Breast epithelium (tissue), 4 donors: ENCODE measurements at regions not wholly inside any gene's neighbourhood (a gene's known extent, or its start where the extent isn't known, plus 50 kb on each side); places are given as distances from the start of the nearest gene placed in this dataset.

Experiments
- DNase-seq, 2 donors: peaks; one replicate each; pipeline ENCODE4 v3.0.0-alpha.2; 2019; ENCODE audit warnings: low spot score in 2 of 2
- H3K27ac ChIP-seq, 2 donors: fragments of 200-600 bp; sonication (generic) in 1 of 2; one replicate each; pipeline ENCODE4 v1.5.1; 2016 to 2019; ENCODE audit warnings: mild to moderate bottlenecking in 1 of 2
- H3K27me3 ChIP-seq, 2 donors: fragments of 200-600 bp; sonication (generic) in 1 of 2; one replicate each; pipeline versions ENCODE4 v1.5.1 to v1.6.0; 2017 to 2019; ENCODE audit warnings: control low read depth in 1 of 2, mild to moderate bottlenecking in 1 of 2
- H3K36me3 ChIP-seq: fragments of 200-600 bp; one replicate; pipeline ENCODE4 v1.5.1; 2019
- H3K4me1 ChIP-seq, 2 donors: fragments of 200-600 bp; sonication (generic); one replicate each; pipeline ENCODE4 v1.5.1; 2016 to 2019; ENCODE audit warnings: control low read depth in 1 of 2
- H3K4me3 ChIP-seq, 3 donors: fragments of 200-600 bp; sonication (generic); 1 replicate in 2 of 3; 2 replicates in 1 of 3; pipeline ENCODE4 v1.5.1; 2016 to 2019; ENCODE audit warnings: mild to moderate bottlenecking in 3 of 3, moderate library complexity in 2 of 3
- H3K9me3 ChIP-seq, 2 donors: fragments of 200-600 bp; sonication (generic) in 1 of 2; one replicate each; pipeline ENCODE4 v1.5.1; 2016 to 2019; ENCODE audit warnings: control low read depth in 1 of 2
- POLR2A ChIP-seq: fragments of 450-650 bp; IDR thresholded peaks from one replicate; pipeline ENCODE4 v1.6.1; 2016; ENCODE audit warnings: antibody characterized with exemption, mild to moderate bottlenecking, moderate library complexity
- POLR2AphosphoS5 ChIP-seq, 3 donors: sonication (generic); formaldehyde crosslinking; IDR thresholded peaks; one replicate each; pipeline ENCODE4 v1.6.1; 2017; ENCODE audit warnings: antibody characterized with exemption in 3 of 3
- intact Hi-C: fragments of 100-400 bp; cut with DNase I; formaldehyde crosslinking; loops from one replicate; pipeline ENCODE4 v1.15.1; 2023; ENCODE audit warnings: low total_unique reads
- TF ChIP-seq, protein P1 (sequence below), 3 donors: fragments of 450-650 bp; IDR thresholded peaks; one replicate each; pipeline ENCODE4 v1.5.1; 2016 to 2017; ENCODE audit warnings: antibody characterized with exemption in 3 of 3, mild to moderate bottlenecking in 3 of 3, moderate library complexity in 3 of 3

- no peak for TF ChIP-seq POLR2AphosphoS5 (IDR thresholded peaks at IDR 0.05)
- TF ChIP-seq, protein P1, sequence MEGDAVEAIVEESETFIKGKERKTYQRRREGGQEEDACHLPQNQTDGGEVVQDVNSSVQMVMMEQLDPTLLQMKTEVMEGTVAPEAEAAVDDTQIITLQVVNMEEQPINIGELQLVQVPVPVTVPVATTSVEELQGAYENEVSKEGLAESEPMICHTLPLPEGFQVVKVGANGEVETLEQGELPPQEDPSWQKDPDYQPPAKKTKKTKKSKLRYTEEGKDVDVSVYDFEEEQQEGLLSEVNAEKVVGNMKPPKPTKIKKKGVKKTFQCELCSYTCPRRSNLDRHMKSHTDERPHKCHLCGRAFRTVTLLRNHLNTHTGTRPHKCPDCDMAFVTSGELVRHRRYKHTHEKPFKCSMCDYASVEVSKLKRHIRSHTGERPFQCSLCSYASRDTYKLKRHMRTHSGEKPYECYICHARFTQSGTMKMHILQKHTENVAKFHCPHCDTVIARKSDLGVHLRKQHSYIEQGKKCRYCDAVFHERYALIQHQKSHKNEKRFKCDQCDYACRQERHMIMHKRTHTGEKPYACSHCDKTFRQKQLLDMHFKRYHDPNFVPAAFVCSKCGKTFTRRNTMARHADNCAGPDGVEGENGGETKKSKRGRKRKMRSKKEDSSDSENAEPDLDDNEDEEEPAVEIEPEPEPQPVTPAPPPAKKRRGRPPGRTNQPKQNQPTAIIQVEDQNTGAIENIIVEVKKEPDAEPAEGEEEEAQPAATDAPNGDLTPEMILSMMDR (IDR thresholded peaks at IDR 0.05) = no peak
- TF ChIP-seq POLR2A = no peak
- intact Hi-C loops = no loop called here
- Histone ChIP-seq H3K4me1 (no peaks in the 10 kb centered on the region), H3K27me3 (peaks cover 0 to 12% of the 10 kb centered on the region in 2 donors), H3K9me3 (no peaks in the 10 kb centered on the region), H3K27ac (no peak overlapping the region), H3K4me3 (no peak overlapping the region), H3K36me3 (no peaks in the 10 kb centered on the region)
- DNase-seq = no peak
Measured at GRCh38 chr2:20919297-20919800, 96.4 kb upstream of the LDAH start.

- intact Hi-C loops = no loop called here
- no peak overlapping the region for H3K27ac ChIP-seq
Measured at GRCh38 chr2:20917719-20918572, 95.0 kb upstream of the LDAH start.

DNA sequence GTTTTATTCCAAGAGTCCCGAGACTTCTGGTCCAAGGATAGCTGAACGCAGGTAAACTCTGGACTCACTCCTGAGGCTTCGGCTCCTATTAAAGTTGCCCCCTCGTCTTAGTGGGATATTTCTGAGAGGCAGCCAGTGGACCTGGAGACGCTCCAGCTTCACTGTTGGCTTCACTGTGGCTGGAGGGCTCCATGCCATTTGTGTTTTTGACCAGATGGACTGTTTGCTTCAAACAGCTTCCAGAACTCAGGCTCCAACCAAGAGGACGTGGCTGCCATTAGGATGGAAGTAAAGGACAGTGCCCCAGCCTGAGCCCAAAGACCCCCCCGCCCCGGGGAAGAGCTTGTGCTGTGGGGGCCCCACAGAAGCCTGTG, 94.4 kb upstream of the LDAH start:
- no peaks in the 10 kb centered on the region for H3K4me1 ChIP-seq
- H3K27ac ChIP-seq = peak overlapping the region in 1 of 2 donors; percentile 19
- no peaks in the 10 kb centered on the region for H3K9me3 ChIP-seq
- intact Hi-C loops = no loop called here
- H3K4me3 ChIP-seq = no peak overlapping the region
- no peaks in the 10 kb centered on the region for H3K36me3 ChIP-seq
- no peak for DNase-seq
- H3K27me3 ChIP-seq = peaks cover 0 to 17% of the 10 kb centered on the region in 2 donors
- TF ChIP-seq POLR2A = no peak
- TF ChIP-seq, protein P1 (IDR thresholded peaks at IDR 0.05) = no peak
- no peak for TF ChIP-seq POLR2AphosphoS5 (IDR thresholded peaks at IDR 0.05)

More at GRCh38 chr2:20917719-20918572, 95.0 kb upstream of the LDAH start:
- Histone ChIP-seq H3K4me1 (no peaks in the 10 kb centered on the region), H3K4me3 (no peak overlapping the region), H3K36me3 (no peaks in the 10 kb centered on the region), H3K9me3 (no peaks in the 10 kb centered on the region), H3K27me3 (peaks cover 0 to 17% of the 10 kb centered on the region in 2 donors)
- no peak for TF ChIP-seq POLR2AphosphoS5 (IDR thresholded peaks at IDR 0.05)
- TF ChIP-seq, protein P1 (IDR thresholded peaks at IDR 0.05) = no peak
- no peak for TF ChIP-seq POLR2A
- no peak for DNase-seq

GRCh38 chr2:20916604-20917286, 93.8 kb upstream of the LDAH start:
- Histone ChIP-seq H3K27me3 (peaks cover 0 to 17% of the 10 kb centered on the region in 2 donors), H3K4me3 (no peak overlapping the region), H3K36me3 (no peaks in the 10 kb centered on the region), H3K4me1 (no peaks in the 10 kb centered on the region), H3K27ac (peak overlapping the region in 1 of 2 donors; percentile 19), H3K9me3 (no peaks in the 10 kb centered on the region)
- DNase-seq = no peak
- TF ChIP-seq, protein P1 (IDR thresholded peaks at IDR 0.05) = no peak
- TF ChIP-seq POLR2AphosphoS5 (IDR thresholded peaks at IDR 0.05) = no peak
- no peak for TF ChIP-seq POLR2A
- intact Hi-C loops = no loop called here

- Histone ChIP-seq H3K4me3 (no peak overlapping the region), H3K4me1 (no peaks in the 10 kb centered on the region), H3K9me3 (no peaks in the 10 kb centered on the region), H3K27ac (no peak overlapping the region), H3K27me3 (peaks cover 0 to 17% of the 10 kb centered on the region in 2 donors), H3K36me3 (no peaks in the 10 kb centered on the region)
- intact Hi-C loops = no loop called here
- DNase-seq = no peak
- TF ChIP-seq POLR2A = no peak
- TF ChIP-seq, protein P1 (IDR thresholded peaks at IDR 0.05) = no peak
- TF ChIP-seq POLR2AphosphoS5 (IDR thresholded peaks at IDR 0.05) = no peak
Measured at GRCh38 chr2:20915271-20915670, 92.4 kb upstream of the LDAH start.
